ENCODE measurements at regions not wholly inside any gene's neighbourhood (a gene's known extent, or its start where the extent isn't known, plus 50 kb on each side); places are given as distances from the start of the nearest gene placed in this dataset.

GRCh38 chr10:130745821-130746220 is 565.7 kb downstream of the TCERG1L start:
- TF ChIP-seq CTCF (conservative IDR thresholded peaks at IDR 0.05; ENCODE audit: low read length), result no peak
- no peak for TF ChIP-seq EZH2phosphoT487 (IDR thresholded peaks at IDR 0.05; ENCODE audit: borderline replicate concordance)
